SK-N-SH treated with all-trans-retinoic acid at 6 μM for 48 hours (cell line): ENCODE measurements at regions not wholly inside any gene's neighbourhood (a gene's known extent, or its start where the extent isn't known, plus 50 kb on each side); places are given as distances from the start of the nearest gene placed in this dataset.

ENCODE experiments used
- ATAC-seq: fragments of 200-7000 bp; cut with Tn5 transposase; 3 replicates; pipeline ENCODE4 v1.9.1; 2020; ENCODE audit warnings: mild to moderate bottlenecking, moderate library complexity
- ARNTL ChIP-seq: fragments of 450-650 bp; formaldehyde crosslinking; IDR thresholded peaks from 2 replicates; pipeline ENCODE4 v1.5.0; 2020; ENCODE audit warnings: low read depth, mild to moderate bottlenecking, moderate library complexity, borderline replicate concordance
- BACH2 ChIP-seq: fragments of 250-450 bp; sonication (Bioruptor Pico); IDR thresholded peaks from 2 replicates; pipeline ENCODE4 v1.9.0; 2021; ENCODE audit warnings: mild to moderate bottlenecking, borderline replicate concordance
- CSDC2 ChIP-seq: fragments of 250-450 bp; sonication (Bioruptor Pico); IDR thresholded peaks from 2 replicates; pipeline ENCODE4 v1.5.0; 2020; ENCODE audit warnings: mild to moderate bottlenecking, moderate library complexity
- ESRRG ChIP-seq: fragments of 250-450 bp; sonication (Bioruptor Pico); IDR thresholded peaks from 2 replicates; pipeline ENCODE4 v1.6.1; 2021; ENCODE audit warnings: mild to moderate bottlenecking
- GLIS3 ChIP-seq: fragments of 250-450 bp; sonication (Bioruptor Pico); IDR thresholded peaks from 2 replicates; pipeline ENCODE4 v1.5.0; 2020; ENCODE audit warnings: mild to moderate bottlenecking, moderate library complexity
- ISL1 ChIP-seq: fragments of 250-450 bp; sonication (Bioruptor Pico); IDR thresholded peaks from 2 replicates; pipeline ENCODE4 v2.1.2; 2022; ENCODE audit warnings: mild to moderate bottlenecking, moderate library complexity
- OSR1 ChIP-seq: fragments of 250-450 bp; sonication (Bioruptor Pico); IDR thresholded peaks from 2 replicates; pipeline ENCODE4 v1.8.0; 2022; ENCODE audit warnings: moderate library complexity, mild to moderate bottlenecking, inconsistent platforms
- PPARA ChIP-seq: fragments of 250-450 bp; sonication (Bioruptor Pico); IDR thresholded peaks from 2 replicates; pipeline ENCODE4 v1.5.0; 2020; ENCODE audit warnings: mild to moderate bottlenecking, borderline replicate concordance
- RARB ChIP-seq: fragments of 250-450 bp; sonication (Bioruptor Pico); IDR thresholded peaks from 2 replicates; pipeline ENCODE4 v1.8.0; 2021; ENCODE audit warnings: mild to moderate bottlenecking, moderate library complexity
- SNAI2 ChIP-seq: fragments of 250-450 bp; sonication (Bioruptor Pico); IDR thresholded peaks from 2 replicates; pipeline ENCODE4 v1.5.0; 2020; ENCODE audit warnings: mild to moderate bottlenecking, moderate library complexity
- TCF4 ChIP-seq: fragments of 250-450 bp; sonication (Bioruptor Pico); IDR thresholded peaks from 2 replicates; pipeline ENCODE4 v1.8.0; 2021; ENCODE audit warnings: mild to moderate bottlenecking, moderate library complexity, borderline replicate concordance
- TOX ChIP-seq: fragments of 250-450 bp; sonication (Bioruptor Pico); IDR thresholded peaks from 2 replicates; pipeline ENCODE4 v1.8.0; 2021; ENCODE audit warnings: mild to moderate bottlenecking, moderate library complexity, borderline replicate concordance
- ZC3H10 ChIP-seq: fragments of 250-450 bp; sonication (Bioruptor Pico); IDR thresholded peaks from 2 replicates; pipeline ENCODE4 v1.5.1; 2021; ENCODE audit warnings: mild to moderate bottlenecking, moderate library complexity
- ZFP3 ChIP-seq: fragments of 250-450 bp; sonication (Bioruptor Pico); IDR thresholded peaks from 2 replicates; pipeline ENCODE4 v1.5.0; 2020; ENCODE audit warnings: mild to moderate bottlenecking, moderate library complexity
- ZFP30 ChIP-seq: fragments of 450-650 bp; formaldehyde crosslinking; IDR thresholded peaks from 2 replicates; pipeline ENCODE4 v1.5.0; 2022; ENCODE audit warnings: mild to moderate bottlenecking, moderate library complexity
- ZNF565 ChIP-seq: fragments of 450-650 bp; formaldehyde crosslinking; conservative IDR thresholded peaks from 2 replicates; pipeline ENCODE4 v1.5.0; 2020; ENCODE audit warnings: low read depth, mild to moderate bottlenecking, moderate library complexity
- ZNF70 ChIP-seq: fragments of 450-650 bp; formaldehyde crosslinking; IDR thresholded peaks from 2 replicates; pipeline ENCODE4 v1.5.0; 2020; ENCODE audit warnings: mild to moderate bottlenecking, moderate library complexity
- TF ChIP-seq, protein P1 (sequence below): fragments of 250-450 bp; sonication (Bioruptor Pico); IDR thresholded peaks from 2 replicates; pipeline ENCODE4 v1.5.1; 2021; ENCODE audit warnings: mild to moderate bottlenecking, moderate library complexity
- TF ChIP-seq, protein P2 (sequence below): fragments of 250-450 bp; sonication (Bioruptor Pico); IDR thresholded peaks from 2 replicates; pipeline ENCODE4 v1.5.0; 2020; ENCODE audit warnings: mild to moderate bottlenecking, moderate library complexity
- TF ChIP-seq, protein P3 (sequence below): fragments of 250-450 bp; sonication (Bioruptor Pico); IDR thresholded peaks from 2 replicates; pipeline ENCODE4 v1.8.0; 2020; ENCODE audit warnings: mild to moderate bottlenecking, moderate library complexity, borderline replicate concordance
- TF ChIP-seq, protein P4 (sequence below): fragments of 250-450 bp; sonication (Bioruptor Pico); IDR thresholded peaks from 2 replicates; pipeline ENCODE4 v1.8.0; 2021; ENCODE audit warnings: low read depth, mild to moderate bottlenecking, moderate library complexity, borderline replicate concordance

DNA sequence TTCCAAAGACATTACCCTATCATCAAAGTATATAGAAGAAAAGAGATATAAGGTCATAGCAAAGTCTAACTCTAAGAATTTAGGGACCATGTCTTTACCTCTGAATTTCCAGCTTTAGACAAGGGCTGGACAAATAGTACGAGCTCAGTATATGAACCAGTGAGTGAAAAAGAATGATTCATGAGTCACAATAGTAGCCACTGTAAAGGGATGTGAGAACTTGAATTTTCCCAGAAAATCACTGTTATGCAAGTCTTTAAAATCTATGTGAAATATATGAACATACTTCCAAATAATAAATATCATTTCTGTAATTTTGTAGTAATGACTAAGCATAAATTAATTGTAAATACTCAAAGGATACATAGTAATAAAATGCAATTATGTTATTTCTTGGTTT is 305.9 kb upstream of the PRR16 start (continued):
- TF ChIP-seq, protein P1, sequence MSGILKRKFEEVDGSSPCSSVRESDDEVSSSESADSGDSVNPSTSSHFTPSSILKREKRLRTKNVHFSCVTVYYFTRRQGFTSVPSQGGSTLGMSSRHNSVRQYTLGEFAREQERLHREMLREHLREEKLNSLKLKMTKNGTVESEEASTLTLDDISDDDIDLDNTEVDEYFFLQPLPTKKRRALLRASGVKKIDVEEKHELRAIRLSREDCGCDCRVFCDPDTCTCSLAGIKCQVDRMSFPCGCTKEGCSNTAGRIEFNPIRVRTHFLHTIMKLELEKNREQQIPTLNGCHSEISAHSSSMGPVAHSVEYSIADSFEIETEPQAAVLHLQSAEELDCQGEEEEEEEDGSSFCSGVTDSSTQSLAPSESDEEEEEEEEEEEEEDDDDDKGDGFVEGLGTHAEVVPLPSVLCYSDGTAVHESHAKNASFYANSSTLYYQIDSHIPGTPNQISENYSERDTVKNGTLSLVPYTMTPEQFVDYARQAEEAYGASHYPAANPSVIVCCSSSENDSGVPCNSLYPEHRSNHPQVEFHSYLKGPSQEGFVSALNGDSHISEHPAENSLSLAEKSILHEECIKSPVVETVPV (CRISPR knock-in tag): no peak
- TF ChIP-seq BACH2 (CRISPR knock-in tag): no peak
- no peak for TF ChIP-seq ZFP30 (CRISPR knock-in tag)

DNA sequence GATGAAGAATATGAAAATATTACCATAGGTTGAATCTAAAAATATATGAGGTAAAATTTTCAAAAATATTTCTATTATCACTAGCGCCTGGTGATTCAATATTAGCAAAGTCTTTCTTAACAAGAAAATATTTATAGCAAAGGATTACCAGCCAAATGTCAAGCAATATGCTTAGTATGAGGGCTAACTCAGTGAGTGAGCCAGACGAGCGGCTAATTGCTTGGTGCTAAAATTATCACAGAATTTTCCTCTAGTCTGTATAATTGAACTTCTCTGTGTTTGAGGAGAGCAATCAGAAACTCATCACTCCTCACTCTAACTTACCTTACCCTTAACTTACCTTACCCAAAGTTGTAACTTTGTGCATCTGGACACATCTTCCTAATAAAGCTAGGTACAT is 304.9 kb upstream of the PRR16 start:
- TF ChIP-seq ARNTL (CRISPR knock-in tag) (no peak), ZNF565 (CRISPR knock-in tag) (no peak), ZFP30 (CRISPR knock-in tag) (no peak), SNAI2 (CRISPR knock-in tag) (no peak), CSDC2 (CRISPR knock-in tag) (no peak), TCF4 (no peak), ISL1 (CRISPR knock-in tag) (no peak), GLIS3 (CRISPR knock-in tag) (no peak), ZC3H10 (no peak), ZNF70 (CRISPR knock-in tag) (no peak), ZFP3 (CRISPR knock-in tag) (no peak), RARB (CRISPR knock-in tag) (no peak)
- TF ChIP-seq, protein P1 (CRISPR knock-in tag): no peak
- TF ChIP-seq, protein P2, sequence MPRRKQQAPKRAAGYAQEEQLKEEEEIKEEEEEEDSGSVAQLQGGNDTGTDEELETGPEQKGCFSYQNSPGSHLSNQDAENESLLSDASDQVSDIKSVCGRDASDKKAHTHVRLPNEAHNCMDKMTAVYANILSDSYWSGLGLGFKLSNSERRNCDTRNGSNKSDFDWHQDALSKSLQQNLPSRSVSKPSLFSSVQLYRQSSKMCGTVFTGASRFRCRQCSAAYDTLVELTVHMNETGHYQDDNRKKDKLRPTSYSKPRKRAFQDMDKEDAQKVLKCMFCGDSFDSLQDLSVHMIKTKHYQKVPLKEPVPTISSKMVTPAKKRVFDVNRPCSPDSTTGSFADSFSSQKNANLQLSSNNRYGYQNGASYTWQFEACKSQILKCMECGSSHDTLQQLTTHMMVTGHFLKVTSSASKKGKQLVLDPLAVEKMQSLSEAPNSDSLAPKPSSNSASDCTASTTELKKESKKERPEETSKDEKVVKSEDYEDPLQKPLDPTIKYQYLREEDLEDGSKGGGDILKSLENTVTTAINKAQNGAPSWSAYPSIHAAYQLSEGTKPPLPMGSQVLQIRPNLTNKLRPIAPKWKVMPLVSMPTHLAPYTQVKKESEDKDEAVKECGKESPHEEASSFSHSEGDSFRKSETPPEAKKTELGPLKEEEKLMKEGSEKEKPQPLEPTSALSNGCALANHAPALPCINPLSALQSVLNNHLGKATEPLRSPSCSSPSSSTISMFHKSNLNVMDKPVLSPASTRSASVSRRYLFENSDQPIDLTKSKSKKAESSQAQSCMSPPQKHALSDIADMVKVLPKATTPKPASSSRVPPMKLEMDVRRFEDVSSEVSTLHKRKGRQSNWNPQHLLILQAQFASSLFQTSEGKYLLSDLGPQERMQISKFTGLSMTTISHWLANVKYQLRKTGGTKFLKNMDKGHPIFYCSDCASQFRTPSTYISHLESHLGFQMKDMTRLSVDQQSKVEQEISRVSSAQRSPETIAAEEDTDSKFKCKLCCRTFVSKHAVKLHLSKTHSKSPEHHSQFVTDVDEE: no peak
- no peak for ATAC-seq

DNA sequence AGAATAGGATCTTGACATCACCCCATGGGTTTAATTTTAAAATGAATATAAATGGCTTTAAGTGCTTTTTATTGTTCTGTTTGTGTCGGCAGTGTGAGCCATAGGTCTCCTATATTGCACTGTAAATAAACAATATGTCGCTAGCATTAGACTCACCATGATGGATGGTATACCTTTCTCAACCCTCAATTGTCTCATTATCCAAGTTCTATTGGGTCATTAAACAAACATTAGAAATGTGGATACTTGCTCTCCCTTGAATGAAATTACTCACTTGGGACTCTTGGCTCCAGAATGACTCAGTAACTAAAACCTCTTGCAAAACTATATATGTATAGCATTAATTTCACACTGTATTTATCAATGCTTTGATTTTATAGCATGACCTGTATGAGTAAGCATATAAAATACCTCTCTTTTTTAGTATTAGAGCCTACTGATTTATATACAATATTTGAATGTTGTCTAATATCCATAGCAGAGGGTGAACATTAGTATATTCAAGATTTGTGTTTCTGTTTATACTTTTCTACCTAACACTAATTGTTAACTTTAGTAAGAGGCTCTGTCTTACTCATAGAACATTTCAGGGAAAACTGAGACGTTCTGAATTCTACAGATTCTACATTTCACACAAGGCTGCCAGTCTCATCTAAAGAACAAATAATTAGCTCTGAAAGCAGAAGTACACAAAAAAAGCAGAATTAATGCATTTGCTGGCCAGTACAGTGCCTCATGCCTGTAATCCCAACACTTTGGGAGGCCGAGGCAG is 303.8 kb upstream of the PRR16 start:
- TF ChIP-seq BACH2 (CRISPR knock-in tag): no peak
- ATAC-seq: no peak

DNA sequence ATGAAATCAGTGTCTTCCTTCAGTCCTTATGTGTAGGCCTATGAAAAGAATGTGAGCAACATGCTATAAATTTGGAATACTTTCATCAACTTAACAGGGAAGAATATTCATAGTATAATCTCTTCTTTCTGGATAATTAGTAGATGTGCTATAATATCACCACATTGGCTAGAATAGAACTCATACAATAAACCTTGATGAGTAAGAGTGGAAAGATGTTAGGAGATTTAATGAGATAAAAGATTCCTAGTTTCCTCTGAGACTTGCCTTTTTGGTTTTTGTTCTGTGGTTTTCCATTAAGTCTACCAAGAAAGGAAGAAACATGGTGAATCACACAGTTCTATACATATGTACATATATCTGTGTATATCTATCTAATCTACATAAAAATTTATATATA is 301.8 kb upstream of the PRR16 start:
- ATAC-seq: no peak
- TF ChIP-seq OSR1 (CRISPR knock-in tag) (no peak), ZNF565 (CRISPR knock-in tag) (no peak), ESRRG (CRISPR knock-in tag) (no peak), TCF4 (no peak), ZFP3 (CRISPR knock-in tag) (no peak), ZC3H10 (no peak), CSDC2 (CRISPR knock-in tag) (no peak), PPARA (no peak), TOX (CRISPR knock-in tag) (no peak), SNAI2 (CRISPR knock-in tag) (no peak)
- TF ChIP-seq, protein P3, sequence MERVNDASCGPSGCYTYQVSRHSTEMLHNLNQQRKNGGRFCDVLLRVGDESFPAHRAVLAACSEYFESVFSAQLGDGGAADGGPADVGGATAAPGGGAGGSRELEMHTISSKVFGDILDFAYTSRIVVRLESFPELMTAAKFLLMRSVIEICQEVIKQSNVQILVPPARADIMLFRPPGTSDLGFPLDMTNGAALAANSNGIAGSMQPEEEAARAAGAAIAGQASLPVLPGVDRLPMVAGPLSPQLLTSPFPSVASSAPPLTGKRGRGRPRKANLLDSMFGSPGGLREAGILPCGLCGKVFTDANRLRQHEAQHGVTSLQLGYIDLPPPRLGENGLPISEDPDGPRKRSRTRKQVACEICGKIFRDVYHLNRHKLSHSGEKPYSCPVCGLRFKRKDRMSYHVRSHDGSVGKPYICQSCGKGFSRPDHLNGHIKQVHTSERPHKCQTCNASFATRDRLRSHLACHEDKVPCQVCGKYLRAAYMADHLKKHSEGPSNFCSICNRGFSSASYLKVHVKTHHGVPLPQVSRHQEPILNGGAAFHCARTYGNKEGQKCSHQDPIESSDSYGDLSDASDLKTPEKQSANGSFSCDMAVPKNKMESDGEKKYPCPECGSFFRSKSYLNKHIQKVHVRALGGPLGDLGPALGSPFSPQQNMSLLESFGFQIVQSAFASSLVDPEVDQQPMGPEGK: no peak
- TF ChIP-seq, protein P2: no peak
- TF ChIP-seq, protein P1 (CRISPR knock-in tag): no peak
- TF ChIP-seq, protein P4, sequence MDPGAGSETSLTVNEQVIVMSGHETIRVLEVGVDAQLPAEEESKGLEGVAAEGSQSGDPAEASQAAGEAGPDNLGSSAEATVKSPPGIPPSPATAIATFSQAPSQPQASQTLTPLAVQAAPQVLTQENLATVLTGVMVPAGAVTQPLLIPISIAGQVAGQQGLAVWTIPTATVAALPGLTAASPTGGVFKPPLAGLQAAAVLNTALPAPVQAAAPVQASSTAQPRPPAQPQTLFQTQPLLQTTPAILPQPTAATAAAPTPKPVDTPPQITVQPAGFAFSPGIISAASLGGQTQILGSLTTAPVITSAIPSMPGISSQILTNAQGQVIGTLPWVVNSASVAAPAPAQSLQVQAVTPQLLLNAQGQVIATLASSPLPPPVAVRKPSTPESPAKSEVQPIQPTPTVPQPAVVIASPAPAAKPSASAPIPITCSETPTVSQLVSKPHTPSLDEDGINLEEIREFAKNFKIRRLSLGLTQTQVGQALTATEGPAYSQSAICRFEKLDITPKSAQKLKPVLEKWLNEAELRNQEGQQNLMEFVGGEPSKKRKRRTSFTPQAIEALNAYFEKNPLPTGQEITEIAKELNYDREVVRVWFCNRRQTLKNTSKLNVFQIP: no peak
